H1 (cell line): ENCODE measurements at regions not wholly inside any gene's neighbourhood (a gene's known extent, or its start where the extent isn't known, plus 50 kb on each side); places are given as distances from the start of the nearest gene placed in this dataset.

Experiments
- CTCF ChIA-PET: fragments of 300-600 bp; sonication (Branson Sonifier 250); formaldehyde crosslinking; loops from one replicate; lab custom pipeline; 2021; ENCODE audit not compliant: partially characterized antibody; lab: Charles Lee
- POLR2A ChIA-PET: fragments of 300-600 bp; sonication (Branson Sonifier 250); formaldehyde crosslinking; loops from one replicate; lab custom pipeline; 2021; ENCODE audit warnings: inconsistent platforms; ENCODE audit not compliant: partially characterized antibody; lab: Charles Lee
- DNase-seq, 2 experiments: peaks; one replicate each; pipeline versions ENCODE4 v3.0.0 to v3.0.0-alpha.2; 2010 to 2022; ENCODE audit warnings: low spot score in 2 of 2, low read depth in 1 of 2, mixed read lengths in 1 of 2
- FAIRE-seq: peaks from 2 replicates; lab custom pipeline; 2011; peaks lifted over from hg19 to GRCh38; lab: Jason Lieb, UNC
- H2AFZ ChIP-seq: 2 replicates; pipeline ENCODE4 v1.8.1; 2012; ENCODE audit warnings: low read length, inconsistent platforms
- H2AK5ac ChIP-seq: 2 replicates; pipeline ENCODE4 v1.6.1; 2013; ENCODE audit warnings: low read depth, low read length
- H2BK120ac ChIP-seq: replicated peaks from 2 replicates; pipeline ENCODE3; 2013; ENCODE audit warnings: low read depth, low read length, inconsistent platforms
- H2BK12ac ChIP-seq: 2 replicates; pipeline ENCODE4 v1.6.1; 2013; ENCODE audit warnings: low read depth, low read length
- H2BK15ac ChIP-seq: 2 replicates; pipeline ENCODE4 v1.6.1; 2013; ENCODE audit warnings: low read length
- H2BK20ac ChIP-seq: 2 replicates; pipeline ENCODE4 v1.6.1; 2013; ENCODE audit warnings: low read length
- H2BK5ac ChIP-seq: 2 replicates; pipeline ENCODE4 v1.6.1; 2013; ENCODE audit warnings: low read depth, low read length
- H3K14ac ChIP-seq: 2 replicates; pipeline ENCODE4 v1.6.1; 2013; ENCODE audit warnings: inconsistent platforms; ENCODE audit not compliant: insufficient read length
- H3K18ac ChIP-seq: 2 replicates; pipeline ENCODE4 v1.6.1; 2013; ENCODE audit warnings: low read length; ENCODE audit errors: extremely low read depth
- H3K23ac ChIP-seq: 2 replicates; pipeline ENCODE4 v1.6.1; 2013; ENCODE audit warnings: inconsistent platforms; ENCODE audit not compliant: insufficient read length
- H3K23me2 ChIP-seq: 2 replicates; pipeline ENCODE4 v1.6.1; 2013; ENCODE audit warnings: low read depth, low read length
- H3K27ac ChIP-seq: 2 replicates; pipeline ENCODE4 v1.6.1; 2011; ENCODE audit warnings: low read depth, low read length, inconsistent platforms
- H3K27me3 ChIP-seq, 4 experiments: replicated peaks in 1 of 4; 1 replicate in 1 of 4; 2 replicates in 3 of 4; pipeline versions ENCODE4 v1.6.1 to v1.8.1; 2011 to 2013; ENCODE audit warnings: low read length in 3 of 4, mild to moderate bottlenecking in 3 of 4, inconsistent platforms in 2 of 4, mixed read lengths in 2 of 4, moderate library complexity in 1 of 4; ENCODE audit not compliant: control insufficient read depth in 3 of 4, insufficient read depth in 3 of 4; ENCODE audit errors: extremely low read depth in 1 of 4
- H3K36me3 ChIP-seq, 4 experiments: 2 replicates each; pipeline versions ENCODE4 v1.6.1 to v1.8.1; 2011 to 2013; ENCODE audit warnings: mild to moderate bottlenecking in 4 of 4, low read length in 3 of 4, moderate library complexity in 2 of 4, control low read depth in 1 of 4, inconsistent platforms in 1 of 4; ENCODE audit not compliant: insufficient read depth in 4 of 4, control insufficient read depth in 2 of 4
- H3K4ac ChIP-seq: replicated peaks from 2 replicates; pipeline ENCODE3; 2013; ENCODE audit warnings: low read length, low read depth, mixed read lengths, inconsistent platforms; ENCODE audit not compliant: insufficient read length
- H3K4me1 ChIP-seq, 4 experiments: replicated peaks in 1 of 4; 1 replicate in 1 of 4; 2 replicates in 3 of 4; pipeline versions ENCODE4 v1.6.1 to v1.8.1; 2011 to 2013; ENCODE audit warnings: low read length in 3 of 4, inconsistent platforms in 2 of 4, mixed read lengths in 1 of 4; ENCODE audit not compliant: insufficient read depth in 4 of 4, control insufficient read depth in 3 of 4
- H3K4me2 ChIP-seq, 2 experiments: 2 replicates each; pipeline versions ENCODE4 v1.6.1 to v1.8.1; 2011 to 2013; ENCODE audit warnings: low read depth in 2 of 2, low read length in 2 of 2, control low read depth in 1 of 2, inconsistent platforms in 1 of 2, mild to moderate bottlenecking in 1 of 2; ENCODE audit not compliant: insufficient read depth in 1 of 2
- H3K4me3 ChIP-seq, 4 experiments: fragments of 200-600, 300-600 bp in 1 of 4; sonication (generic), shearing (Covaris generic), sonication (Bioruptor Twin) in 1 of 4; 2 replicates each; pipeline versions ENCODE4 v1.5.1 to v1.8.1; 2011 to 2016; ENCODE audit warnings: low read length in 4 of 4, low read depth in 3 of 4, control low read depth in 2 of 4, inconsistent platforms in 2 of 4, mild to moderate bottlenecking in 2 of 4, mixed read lengths in 1 of 4, moderate library complexity in 1 of 4; ENCODE audit not compliant: insufficient read depth in 2 of 4; ENCODE audit errors: extremely low read depth in 1 of 4
- H3K56ac ChIP-seq: replicated peaks from 2 replicates; pipeline ENCODE3; 2013; ENCODE audit warnings: low read depth, mild to moderate bottlenecking, mixed read lengths, low read length, inconsistent platforms; ENCODE audit not compliant: insufficient read length
- H3K79me1 ChIP-seq: 2 replicates; pipeline ENCODE4 v1.6.1; 2013; ENCODE audit warnings: low read depth, low read length, control low read depth
- H3K79me2 ChIP-seq, 2 experiments: 2 replicates each; pipeline versions ENCODE4 v1.6.1 to v1.8.1; 2012 to 2013; ENCODE audit warnings: low read length in 2 of 2, mild to moderate bottlenecking in 2 of 2, inconsistent platforms in 1 of 2; ENCODE audit not compliant: insufficient read depth in 2 of 2, control insufficient read depth in 1 of 2
- H3K9ac ChIP-seq, 4 experiments: replicated peaks in 1 of 4; 1 replicate in 1 of 4; 2 replicates in 3 of 4; pipeline versions ENCODE4 v1.6.1 to v1.8.1; 2011 to 2013; ENCODE audit warnings: low read depth in 3 of 4, low read length in 3 of 4, control low read depth in 2 of 4, mild to moderate bottlenecking in 2 of 4, moderate library complexity in 2 of 4, inconsistent platforms in 1 of 4; ENCODE audit errors: extremely low read depth in 1 of 4
- H3K9me3 ChIP-seq, 2 experiments: 2 replicates each; pipeline versions ENCODE4 v1.6.1 to v1.8.1; 2012 to 2013; ENCODE audit warnings: mild to moderate bottlenecking in 2 of 2, moderate library complexity in 2 of 2, control low read depth in 1 of 2, inconsistent platforms in 1 of 2, low read depth in 1 of 2, low read length in 1 of 2, mixed read lengths in 1 of 2; ENCODE audit not compliant: insufficient read depth in 2 of 2
- H4K20me1 ChIP-seq, 2 experiments: replicated peaks in 1 of 2; 2 replicates each; pipeline versions ENCODE3 to v1.8.1; 2011 to 2013; ENCODE audit warnings: inconsistent platforms in 2 of 2, low read length in 2 of 2, mild to moderate bottlenecking in 1 of 2; ENCODE audit not compliant: insufficient read depth in 2 of 2, control insufficient read depth in 1 of 2
- H4K5ac ChIP-seq: 2 replicates; pipeline ENCODE4 v1.6.1; 2013; ENCODE audit warnings: low read length, low read depth, mixed read lengths, inconsistent platforms; ENCODE audit not compliant: insufficient read length
- H4K8ac ChIP-seq: 2 replicates; pipeline ENCODE4 v1.8.0; 2013; ENCODE audit warnings: mild to moderate bottlenecking, moderate library complexity, low read length, inconsistent platforms; ENCODE audit not compliant: insufficient read depth; ENCODE audit errors: extremely low read depth
- H4K91ac ChIP-seq: replicated peaks from 2 replicates; pipeline ENCODE3; 2013; ENCODE audit warnings: low read length, mixed read lengths, inconsistent platforms; ENCODE audit not compliant: insufficient read length
- ASH2L ChIP-seq: fragments of 200-600, 300-600 bp; sonication (generic); IDR thresholded peaks from one replicate; pipeline ENCODE4 v1.7.1; 2017; ENCODE audit warnings: low read length
- BACH1 ChIP-seq: IDR thresholded peaks from 2 replicates; pipeline ENCODE4 v1.6.1; 2012; ENCODE audit warnings: low read length, improper control_type of control experiment
- BCL11A ChIP-seq, 2 experiments: IDR thresholded peaks; one replicate each; pipeline ENCODE4 v1.6.1; 2011; ENCODE audit warnings: low read depth in 2 of 2, low read length in 2 of 2, mild to moderate bottlenecking in 2 of 2
- CTCF ChIP-seq, 3 experiments: IDR thresholded peaks; 1 replicate in 2 of 3; 2 replicates in 1 of 3; pipeline versions ENCODE4 v1.5.1 to v1.6.1; 2011; ENCODE audit warnings: low read length in 3 of 3, mild to moderate bottlenecking in 3 of 3, inconsistent platforms in 2 of 3, low read depth in 1 of 3, moderate library complexity in 1 of 3; ENCODE audit not compliant: insufficient read depth in 1 of 3; ENCODE audit errors: control extremely low read depth in 1 of 3
- EP300 ChIP-seq, 2 experiments: IDR thresholded peaks; 1 replicate in 1 of 2; 2 replicates in 1 of 2; pipeline ENCODE4 v1.6.1; 2011 to 2012; ENCODE audit warnings: low read depth in 2 of 2, low read length in 2 of 2, mild to moderate bottlenecking in 2 of 2, borderline replicate concordance in 1 of 2, inconsistent platforms in 1 of 2, moderate library complexity in 1 of 2
- MAFK ChIP-seq: IDR thresholded peaks from 2 replicates; pipeline ENCODE4 v1.6.1; 2012; ENCODE audit warnings: low read depth, mild to moderate bottlenecking, improper control_type of control experiment, low read length
- MAX ChIP-seq: IDR thresholded peaks from 2 replicates; pipeline ENCODE4 v1.6.1; 2012; ENCODE audit warnings: inconsistent platforms
- RXRA ChIP-seq: IDR thresholded peaks from 2 replicates; pipeline ENCODE4 v1.6.1; 2011; ENCODE audit warnings: low read depth, mild to moderate bottlenecking, low read length, moderate library complexity; ENCODE audit not compliant: insufficient read depth
- SIN3A ChIP-seq, 2 experiments: IDR thresholded peaks in 1 of 2; conservative IDR thresholded peaks in 1 of 2; 2 replicates each; pipeline ENCODE4 v1.6.1; 2011 to 2012; ENCODE audit warnings: low read length in 2 of 2, improper control_type of control experiment in 1 of 2, low read depth in 1 of 2, mild to moderate bottlenecking in 1 of 2
- WGBS, 2 experiments: shearing (Covaris generic) in 1 of 2; methylation state at CpG; one replicate each; pipeline versions ENCODE4 v1.1.6 to v1.1.7; 2013 to 2015; ENCODE audit warnings: low lambda C conversion rate in 2 of 2, mixed read lengths in 2 of 2, inconsistent platforms in 1 of 2, low coverage in 1 of 2, missing lambda C conversion rate in 1 of 2; ENCODE audit not compliant: insufficient replicate concordance in 2 of 2, insufficient coverage in 1 of 2, insufficient read length in 1 of 2; ENCODE audit errors: extremely low coverage in 1 of 2, missing lambda C conversion rate in 1 of 2; 5-methylcytosine and 5-hydroxymethylcytosine counted together

GRCh38 chr11:116177521-116178210, 595.1 kb downstream of the BUD13 start:
- no peak overlapping the region for H4K8ac ChIP-seq
- FAIRE-seq (no peak), DNase-seq (peak in 1 of 2 experiments; percentile 43)
- 0 out of 2 replicates have a peak overlapping the region, but pooled peaks have one; percentile 75 for H2BK20ac ChIP-seq
- H4K5ac ChIP-seq = peak overlapping the region; percentile 44
- H3K27ac ChIP-seq = no peak overlapping the region
- H2BK15ac ChIP-seq = no peak overlapping the region
- no peaks in the 10 kb centered on the region for H4K20me1 ChIP-seq
- no peaks in the 10 kb centered on the region for H3K9me3 ChIP-seq
- H3K36me3 ChIP-seq = no peaks in the 10 kb centered on the region
- H3K4me2 ChIP-seq = peak overlapping the region in 1 of 2 experiments; percentile 35; a peak in 2 of 4 replicates
- H3K4me1 ChIP-seq = peaks cover 2 to 23% (median 13%) of the 10 kb centered on the region in 4 experiments
- H3K23me2 ChIP-seq = no peaks in the 10 kb centered on the region; the same call in 1 of the 2 replicates
- no peak overlapping the region for H3K4ac ChIP-seq
- H2AFZ ChIP-seq = no peak overlapping the region
- no peak overlapping the region for H2AK5ac ChIP-seq
- no peaks in the 10 kb centered on the region for H3K27me3 ChIP-seq
- H2BK120ac ChIP-seq = no peak overlapping the region
- ChIA-PET CTCF (interaction anchor here (1.0 to 5.5 kb wide), 10 partner anchors 9 to 189 kb away, joined by 3 to 45 read pairs (median 5); no protein-coding TSS in a partner anchor), POLR2A (interaction anchor here (1.3 kb wide), 1 partner anchor 17 kb away, joined by 4 read pairs; no protein-coding TSS in a partner anchor)
- no peak overlapping the region for H2BK5ac ChIP-seq
- WGBS, 2 experiments = 56% methylated on average over 4 of the region's 4 CpGs; no CpG with 5 or more reads in 1 of the 2 experiments
- H3K56ac ChIP-seq = no peak overlapping the region
- H3K18ac ChIP-seq = 0 out of 2 replicates have a peak overlapping the region, but pooled peaks have one; percentile 21
- no peak overlapping the region for H3K14ac ChIP-seq
- H3K9ac ChIP-seq = no peak overlapping the region
- no peak overlapping the region for H3K23ac ChIP-seq
- H2BK12ac ChIP-seq = no peak overlapping the region; the same call in 1 of the 2 replicates
- H4K91ac ChIP-seq = no peak overlapping the region
- H3K79me2 ChIP-seq = no peaks in the 10 kb centered on the region
- H3K4me3 ChIP-seq = no peak overlapping the region
- no peaks in the 10 kb centered on the region for H3K79me1 ChIP-seq
- TF ChIP-seq BCL11A (IDR thresholded peaks at IDR 0.05; ENCODE audit: low read depth in 2 of 2, low read length in 2 of 2) (no peak), CTCF (IDR thresholded peaks at IDR 0.05; ENCODE audit: control extremely low read depth in 1 of 3, insufficient read depth in 1 of 3, low read depth in 1 of 3, low read length in 3 of 3) (no peak), EP300 (IDR thresholded peaks at IDR 0.05; ENCODE audit: borderline replicate concordance in 1 of 2, low read depth in 2 of 2, low read length in 2 of 2) (no peak), BACH1 (no peak), SIN3A (conservative IDR thresholded peaks at IDR 0.05 in 1 of 2, IDR thresholded peaks at IDR 0.05 in 1 of 2; ENCODE audit: low read depth in 1 of 2, low read length in 2 of 2) (no peak), MAX (no peak), MAFK (no peak), ASH2L (no peak), RXRA (no peak)
